ENCODE measurements at regions not wholly inside any gene's neighbourhood (a gene's known extent, or its start where the extent isn't known, plus 50 kb on each side); places are given as distances from the start of the nearest gene placed in this dataset.

- no peak for DNase-seq (ENCODE audit: low spot score)
Measured at GRCh38 chr6:140976806-140977205, 1155.9 kb upstream of the GJE1 start.

- DNase-seq (ENCODE audit: low spot score), result no peak
Measured at GRCh38 chr6:140970485-140970884, 1162.2 kb upstream of the GJE1 start.

DNA sequence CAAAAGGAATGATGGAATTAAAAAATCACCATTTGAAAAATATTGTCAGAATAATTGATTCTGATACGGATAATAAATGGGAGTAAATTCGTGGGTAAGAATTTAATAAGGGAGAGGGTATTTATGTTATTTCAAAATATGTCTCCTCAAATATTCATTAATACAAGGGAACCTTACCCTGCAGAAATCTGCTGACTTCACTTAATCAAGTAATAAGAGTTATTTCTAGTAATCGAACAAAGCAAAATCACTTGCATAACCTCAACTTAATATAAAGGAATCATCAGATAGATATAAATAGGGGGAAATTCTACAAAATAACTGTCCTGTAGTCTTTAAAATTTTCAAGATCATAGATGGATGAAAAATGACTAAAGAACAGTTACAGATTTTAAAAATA lies 1164.7 kb upstream of the GJE1 start:
- no peak for DNase-seq (ENCODE audit: low spot score)

DNA sequence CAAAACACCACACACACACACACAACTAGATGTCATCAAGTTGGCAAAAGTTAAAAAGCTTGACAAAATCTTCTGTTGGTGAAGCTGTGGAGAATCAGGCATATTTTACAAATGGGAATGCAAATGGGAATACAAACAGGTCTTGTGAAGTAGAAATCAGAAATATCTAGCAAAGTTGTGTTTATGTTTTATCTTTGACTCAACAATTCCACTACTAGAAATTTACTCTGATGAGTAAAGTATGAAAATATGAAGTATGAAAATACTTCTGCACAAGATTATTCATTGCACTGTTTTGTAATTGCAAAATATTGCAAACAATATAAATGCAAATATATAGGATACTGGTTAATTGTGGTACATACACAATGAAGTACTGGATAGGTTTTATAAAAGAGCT lies 1166.0 kb upstream of the GJE1 start:
- no peak for DNase-seq (ENCODE audit: low spot score)

- DNase-seq (ENCODE audit: low spot score), result no peak
Measured at GRCh38 chr6:140960566-140960965, 1172.2 kb upstream of the GJE1 start.

DNA sequence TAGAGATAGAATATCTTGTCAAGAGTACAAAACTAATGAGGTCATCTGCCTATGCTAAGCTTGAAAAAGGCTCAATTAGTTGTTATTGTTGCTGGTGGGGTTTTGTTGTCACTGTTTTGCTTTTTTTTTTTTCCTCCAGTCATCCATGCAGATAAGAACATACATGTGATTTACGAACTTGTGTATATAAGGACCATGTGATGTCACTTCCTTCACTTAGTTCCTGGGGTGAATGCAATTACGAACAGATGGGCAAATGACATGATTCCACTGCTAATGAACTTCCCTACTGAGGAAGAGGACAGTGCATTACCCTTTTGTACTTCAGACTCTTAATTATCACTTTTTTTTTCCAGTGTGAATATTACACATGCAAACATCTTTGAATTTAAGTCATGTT lies 1175.3 kb upstream of the GJE1 start:
- DNase-seq (ENCODE audit: low spot score), result no peak

- no peak for DNase-seq (ENCODE audit: low spot score)
Measured at GRCh38 chr6:140956571-140957369, 1176.0 kb upstream of the GJE1 start.

- no peak for DNase-seq (ENCODE audit: low spot score)
Measured at GRCh38 chr6:140940251-140940925, 1192.3 kb upstream of the GJE1 start.

GRCh38 chr6:140932909-140933308 lies 1199.8 kb upstream of the GJE1 start:
- DNase-seq (ENCODE audit: low spot score), result no peak

DNA sequence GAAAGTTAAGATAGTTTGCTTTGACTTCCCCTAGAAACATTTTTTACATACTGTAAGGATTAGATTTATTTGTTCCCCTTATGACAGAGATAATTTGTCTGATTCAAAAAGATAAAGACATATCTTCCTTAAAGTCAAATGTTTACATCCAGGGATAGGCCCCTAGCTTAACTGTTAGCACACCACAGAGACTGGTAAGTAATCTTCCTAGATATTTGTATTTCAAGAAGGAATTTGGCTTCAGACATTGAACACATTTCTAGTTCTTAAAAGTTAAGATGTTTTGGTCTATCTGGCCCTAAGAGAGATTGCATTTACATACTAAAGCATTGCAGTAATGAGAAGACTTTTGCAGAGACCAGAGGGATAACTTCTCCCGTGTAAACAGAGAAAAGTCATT lies 1201.1 kb upstream of the GJE1 start:
- no peak for DNase-seq (ENCODE audit: low spot score)

GRCh38 chr6:140929121-140929520 lies 1203.6 kb upstream of the GJE1 start:
- no peak for DNase-seq (ENCODE audit: low spot score)

GRCh38 chr6:140923048-140923447 lies 1209.7 kb upstream of the GJE1 start:
- DNase-seq (ENCODE audit: low spot score), result no peak

- peak; percentile 32 for DNase-seq (ENCODE audit: low spot score)
Measured at GRCh38 chr6:140921366-140922226, 1211.1 kb upstream of the GJE1 start.

- DNase-seq (ENCODE audit: low spot score), result no peak
Measured at GRCh38 chr6:140917911-140918310, 1214.8 kb upstream of the GJE1 start.

DNA sequence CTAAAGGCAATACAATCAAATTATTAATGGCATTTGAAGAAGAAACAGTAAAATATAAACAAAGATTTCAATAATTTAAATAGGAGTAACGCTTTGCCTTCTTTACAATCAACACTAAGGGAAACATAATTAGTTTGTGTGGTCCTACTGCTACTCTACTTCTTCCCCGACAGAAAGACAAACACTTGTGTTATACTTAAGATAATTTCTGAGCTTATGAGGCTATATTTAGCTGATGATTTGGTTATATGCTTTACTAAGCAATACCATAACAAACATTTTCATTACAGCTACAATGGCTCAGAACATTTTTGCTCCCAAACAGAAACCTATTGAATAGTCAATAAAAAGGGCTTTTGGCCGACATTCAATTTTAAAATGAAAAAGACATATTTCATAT lies 1217.2 kb upstream of the GJE1 start:
- no peak for DNase-seq (ENCODE audit: low spot score)

DNA sequence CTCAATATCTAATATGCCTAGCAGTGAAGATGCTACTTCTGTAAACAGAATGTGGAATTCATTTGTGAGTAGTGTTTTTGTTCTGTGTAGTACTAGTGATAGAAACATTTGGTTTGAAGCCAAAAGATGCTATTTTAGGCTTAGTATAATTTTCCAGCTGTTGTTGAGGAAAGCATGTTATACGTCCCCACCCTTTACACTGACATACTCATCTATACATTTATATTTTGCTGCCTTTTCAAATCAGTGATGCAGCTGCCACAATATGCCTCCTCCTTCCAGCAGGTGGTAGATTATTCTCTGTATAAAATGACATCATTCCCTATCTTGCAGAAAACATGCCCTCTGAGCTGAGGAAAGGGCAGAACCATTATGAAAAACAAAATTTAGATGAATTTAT lies 1217.6 kb upstream of the GJE1 start:
- no peak for DNase-seq (ENCODE audit: low spot score)

GRCh38 chr6:140912686-140913085 lies 1220.0 kb upstream of the GJE1 start:
- no peak for DNase-seq (ENCODE audit: low spot score)

DNA sequence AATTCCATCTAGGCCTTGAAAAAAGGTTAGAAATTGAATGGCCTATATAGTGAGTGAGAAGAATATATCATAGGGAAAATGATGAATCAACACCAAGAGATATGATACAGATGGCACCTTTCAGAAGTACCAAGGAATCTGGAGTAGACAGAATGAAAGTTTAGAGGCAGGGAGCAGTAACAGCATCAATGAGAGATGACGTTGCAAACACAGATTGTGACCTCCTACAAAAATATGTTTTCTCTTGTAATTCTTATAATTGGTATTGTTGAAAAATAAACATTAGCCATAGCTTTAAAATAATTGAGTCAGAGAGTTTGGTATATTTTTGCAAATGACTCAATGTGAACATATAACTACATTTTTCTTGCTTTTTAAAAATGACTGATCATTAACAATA lies 1223.1 kb upstream of the GJE1 start:
- no peak for DNase-seq (ENCODE audit: low spot score)

DNA sequence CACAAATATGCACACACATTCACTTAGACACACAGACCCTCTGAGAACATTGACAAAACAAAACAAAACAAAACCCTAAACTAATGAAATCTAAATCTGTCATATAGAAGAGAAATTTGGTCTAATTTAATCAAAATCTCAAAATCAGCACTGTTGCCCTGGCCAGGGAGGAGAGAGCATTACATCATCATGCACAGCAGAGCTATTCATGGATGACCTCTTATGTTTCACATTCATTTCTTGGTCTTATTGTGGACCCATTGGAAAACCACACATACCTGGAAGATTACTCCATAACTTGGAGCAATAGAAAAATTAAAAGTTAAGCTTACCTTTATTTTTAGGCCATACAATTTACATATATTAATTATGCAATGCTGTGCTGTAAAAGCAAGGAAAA lies 1223.6 kb upstream of the GJE1 start:
- DNase-seq (ENCODE audit: low spot score), result no peak

DNA sequence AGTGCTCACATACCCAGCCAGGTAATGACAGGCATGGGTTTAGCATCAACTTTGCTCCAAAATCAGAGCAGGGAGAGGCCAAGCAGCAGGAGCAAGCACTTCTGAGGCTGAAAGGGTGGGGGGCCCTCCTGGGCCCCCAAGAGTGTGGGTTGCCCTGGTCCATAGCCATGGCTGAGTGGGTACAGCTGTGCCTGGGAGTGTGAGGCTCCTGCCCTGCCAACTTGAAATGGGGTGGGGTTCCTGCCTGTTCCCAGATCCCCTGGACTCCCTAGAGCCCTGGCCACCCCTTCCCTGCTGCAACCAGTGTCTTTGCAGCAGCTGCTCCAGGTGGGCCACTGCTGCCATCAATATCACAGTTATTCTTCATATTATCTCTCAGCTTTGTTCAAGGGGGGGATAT lies 1224.2 kb upstream of the GJE1 start:
- DNase-seq (ENCODE audit: low spot score), result no peak

DNA sequence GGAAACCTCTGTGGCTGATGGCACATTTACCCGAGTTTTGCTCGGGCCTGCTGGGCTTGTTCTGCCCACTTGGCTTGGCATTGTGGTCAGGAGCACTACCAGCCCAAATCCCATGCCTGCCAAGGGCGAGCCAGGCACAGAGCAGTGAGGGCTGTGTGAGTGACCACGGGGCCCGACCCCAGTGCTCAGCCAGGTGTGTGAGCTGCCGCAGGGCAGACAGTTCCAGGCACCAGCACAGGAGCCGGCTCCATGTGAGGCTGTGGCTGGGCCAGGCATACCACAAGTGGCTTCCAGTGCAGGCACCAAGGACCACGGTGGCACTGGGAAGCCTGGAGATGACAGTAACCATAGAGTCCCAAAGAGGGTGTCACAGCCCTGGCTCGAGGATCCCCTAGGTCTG lies 1225.5 kb upstream of the GJE1 start:
- no peak for DNase-seq (ENCODE audit: low spot score)

GRCh38 chr6:140905724-140906123 lies 1227.0 kb upstream of the GJE1 start:
- no peak for DNase-seq (ENCODE audit: low spot score)

DNA sequence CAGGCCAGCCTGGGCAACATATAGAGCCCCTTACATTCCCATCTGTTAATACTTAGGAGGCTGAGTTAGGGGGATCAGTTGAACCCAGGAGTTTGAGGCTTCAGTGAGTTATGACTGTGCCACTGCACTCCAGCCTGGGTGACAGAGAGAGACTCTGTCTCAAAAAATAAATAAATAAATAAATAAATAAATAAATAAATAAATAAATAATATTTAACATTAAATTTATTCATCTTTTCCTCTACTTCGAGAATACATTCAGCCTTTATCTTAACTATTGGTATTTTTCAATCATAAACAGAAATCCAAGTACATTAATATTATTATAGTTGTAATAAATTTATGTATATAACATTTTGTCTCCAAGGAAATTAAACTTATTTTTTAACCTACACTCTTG lies 1227.7 kb upstream of the GJE1 start:
- no peak for DNase-seq (ENCODE audit: low spot score)
